OCI-LY1 (cell line): ENCODE measurements at regions not wholly inside any gene's neighbourhood (a gene's known extent, or its start where the extent isn't known, plus 50 kb on each side); places are given as distances from the start of the nearest gene placed in this dataset.

Source experiments
- H2AFZ ChIP-seq: fragments of 200-600 bp; sonication (generic), shearing (Covaris generic); 2 replicates; pipeline ENCODE4 v1.6.0; 2014; ENCODE audit warnings: antibody characterized with exemption, mild to moderate bottlenecking, low read length
- H3F3A ChIP-seq: fragments of 200-600 bp; sonication (generic), shearing (Covaris generic); 2 replicates; pipeline ENCODE4 v1.6.0; 2014; ENCODE audit warnings: mild to moderate bottlenecking, antibody characterized with exemption, low read length, moderate library complexity; ENCODE audit not compliant: insufficient read depth
- H3K27ac ChIP-seq: fragments of 200-600 bp; sonication (generic); 2 replicates; pipeline ENCODE4 v1.5.1; 2014; ENCODE audit warnings: low read length, mixed run types, mild to moderate bottlenecking, low read depth; ENCODE audit not compliant: poor library complexity, severe bottlenecking
- H3K27me3 ChIP-seq: fragments of 200-600 bp; sonication (generic); 2 replicates; pipeline ENCODE4 v1.6.0; 2014; ENCODE audit warnings: antibody characterized with exemption, mild to moderate bottlenecking, low read length, moderate library complexity; ENCODE audit not compliant: insufficient read depth
- H3K36me3 ChIP-seq: fragments of 200-600 bp; sonication (generic); 2 replicates; pipeline ENCODE4 v1.6.1; 2014; ENCODE audit warnings: mild to moderate bottlenecking, antibody characterized with exemption, low read length, moderate library complexity, mixed read lengths; ENCODE audit not compliant: insufficient read depth
- H3K4me1 ChIP-seq: fragments of 200-600 bp; sonication (generic); 2 replicates; pipeline ENCODE4 v1.5.1; 2014; ENCODE audit warnings: mild to moderate bottlenecking, low read length, moderate library complexity; ENCODE audit not compliant: insufficient read depth, severe bottlenecking
- H3K4me2 ChIP-seq: fragments of 200-600 bp; sonication (generic), shearing (Covaris generic); 2 replicates; pipeline ENCODE4 v1.6.1; 2014; ENCODE audit warnings: low read length
- H3K4me3 ChIP-seq: fragments of 200-600 bp; sonication (generic); 2 replicates; pipeline ENCODE4 v1.5.1; 2014; ENCODE audit warnings: low read length, low read depth, mild to moderate bottlenecking, mixed read lengths; ENCODE audit not compliant: poor library complexity, severe bottlenecking
- H3K79me2 ChIP-seq: fragments of 200-600 bp; shearing (Covaris generic); 2 replicates; pipeline ENCODE4 v1.6.1; 2016; ENCODE audit warnings: mixed run types, low read length, mixed read lengths; ENCODE audit not compliant: insufficient read depth
- H3K9ac ChIP-seq: fragments of 200-600 bp; sonication (generic), shearing (Covaris generic); 2 replicates; pipeline ENCODE4 v1.6.1; 2014; ENCODE audit warnings: mild to moderate bottlenecking, low read length, mixed read lengths
- H3K9me2 ChIP-seq: fragments of 200-600 bp; sonication (generic), shearing (Covaris generic); 2 replicates; pipeline ENCODE4 v1.6.1; 2014; ENCODE audit warnings: low read depth, mild to moderate bottlenecking, low read length, mixed read lengths
- H3K9me3 ChIP-seq: fragments of 200-600 bp; shearing (Covaris generic); 2 replicates; pipeline ENCODE4 v1.6.1; 2014; ENCODE audit warnings: low read length, mixed read lengths
- H4K20me1 ChIP-seq: fragments of 200-600 bp; sonication (generic), shearing (Covaris generic); 2 replicates; pipeline ENCODE4 v1.6.0; 2016; ENCODE audit warnings: mild to moderate bottlenecking, low read length; ENCODE audit not compliant: insufficient read depth
- EZH2 ChIP-seq: fragments of 200-600 bp; sonication (generic), shearing (Covaris generic); IDR thresholded peaks from 2 replicates; pipeline ENCODE4 v1.8.0; 2017; ENCODE audit warnings: borderline replicate concordance, mixed run types, mild to moderate bottlenecking, antibody characterized with exemption, low read length, moderate library complexity, mixed read lengths
- TF ChIP-seq, protein P1 (sequence below): fragments of 200-600 bp; sonication (generic), shearing (Covaris generic); IDR thresholded peaks from 2 replicates; pipeline ENCODE4 v1.5.1; 2017; ENCODE audit warnings: mild to moderate bottlenecking, antibody characterized with exemption, low read length, moderate library complexity, mixed read lengths

- no peak overlapping the region for H3K4me3 ChIP-seq
- no peak overlapping the region for H3K4me2 ChIP-seq
- no peak overlapping the region for H2AFZ ChIP-seq
- TF ChIP-seq, protein P1, sequence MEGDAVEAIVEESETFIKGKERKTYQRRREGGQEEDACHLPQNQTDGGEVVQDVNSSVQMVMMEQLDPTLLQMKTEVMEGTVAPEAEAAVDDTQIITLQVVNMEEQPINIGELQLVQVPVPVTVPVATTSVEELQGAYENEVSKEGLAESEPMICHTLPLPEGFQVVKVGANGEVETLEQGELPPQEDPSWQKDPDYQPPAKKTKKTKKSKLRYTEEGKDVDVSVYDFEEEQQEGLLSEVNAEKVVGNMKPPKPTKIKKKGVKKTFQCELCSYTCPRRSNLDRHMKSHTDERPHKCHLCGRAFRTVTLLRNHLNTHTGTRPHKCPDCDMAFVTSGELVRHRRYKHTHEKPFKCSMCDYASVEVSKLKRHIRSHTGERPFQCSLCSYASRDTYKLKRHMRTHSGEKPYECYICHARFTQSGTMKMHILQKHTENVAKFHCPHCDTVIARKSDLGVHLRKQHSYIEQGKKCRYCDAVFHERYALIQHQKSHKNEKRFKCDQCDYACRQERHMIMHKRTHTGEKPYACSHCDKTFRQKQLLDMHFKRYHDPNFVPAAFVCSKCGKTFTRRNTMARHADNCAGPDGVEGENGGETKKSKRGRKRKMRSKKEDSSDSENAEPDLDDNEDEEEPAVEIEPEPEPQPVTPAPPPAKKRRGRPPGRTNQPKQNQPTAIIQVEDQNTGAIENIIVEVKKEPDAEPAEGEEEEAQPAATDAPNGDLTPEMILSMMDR = no peak
- no peaks in the 10 kb centered on the region for H3K9me2 ChIP-seq
- H3K9ac ChIP-seq = no peak overlapping the region
- H3F3A ChIP-seq = no peaks in the 10 kb centered on the region
- no peaks in the 10 kb centered on the region for H3K27me3 ChIP-seq
- H3K79me2 ChIP-seq = no peaks in the 10 kb centered on the region
- H4K20me1 ChIP-seq = no peaks in the 10 kb centered on the region
- no peaks in the 10 kb centered on the region for H3K36me3 ChIP-seq
- H3K27ac ChIP-seq = no peak overlapping the region
- H3K9me3 ChIP-seq = no peaks in the 10 kb centered on the region
- no peaks in the 10 kb centered on the region for H3K4me1 ChIP-seq
Measured at GRCh38 chr9:115425601-115426000, 307.6 kb upstream of the TNC start.

DNA sequence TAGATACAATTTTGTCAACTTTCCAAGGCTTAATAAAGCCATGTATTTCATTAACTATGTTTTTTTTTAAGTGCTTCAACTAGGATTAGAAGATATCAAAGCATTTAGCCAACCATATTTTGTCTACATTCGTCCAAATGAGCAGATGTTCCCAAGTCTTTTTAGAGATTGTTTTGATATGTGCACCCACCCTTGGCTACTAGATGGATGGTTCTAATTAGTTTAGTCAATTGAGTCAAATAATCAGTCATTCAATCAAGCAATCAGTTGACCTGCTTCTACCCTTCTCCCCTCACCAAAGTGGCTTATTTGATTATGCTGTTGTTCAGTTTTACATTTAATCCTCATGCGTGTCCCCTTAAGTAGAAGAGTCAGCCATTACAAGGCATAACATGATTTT, 319.5 kb upstream of the TNC start:
- no peaks in the 10 kb centered on the region for H3K36me3 ChIP-seq

DNA sequence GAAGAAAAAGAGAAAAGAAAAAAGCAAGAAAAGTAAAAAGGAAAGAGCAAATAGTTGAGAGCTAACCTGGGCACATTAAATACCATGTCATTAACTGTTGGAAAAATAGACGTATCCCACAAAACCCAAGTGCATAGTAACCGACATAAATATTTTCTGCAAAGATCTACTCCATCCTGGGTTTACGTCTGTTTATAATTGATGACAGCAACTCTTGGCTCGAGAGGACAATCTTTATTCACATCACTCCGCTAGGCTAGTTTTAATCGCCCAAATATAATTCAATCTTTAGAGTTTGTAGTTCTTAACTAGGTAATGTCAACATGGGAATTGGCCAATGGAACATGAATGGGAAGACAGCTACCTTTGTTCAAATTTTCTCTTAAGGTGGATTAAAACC, 321.7 kb upstream of the TNC start:
- no peaks in the 10 kb centered on the region for H3K36me3 ChIP-seq
- no peak overlapping the region for H3K4me2 ChIP-seq
- H3K4me1 ChIP-seq = no peaks in the 10 kb centered on the region
- no peak overlapping the region for H2AFZ ChIP-seq
- no peaks in the 10 kb centered on the region for H3K9me3 ChIP-seq
- H3K27me3 ChIP-seq = no peaks in the 10 kb centered on the region
- H3K27ac ChIP-seq = no peak overlapping the region
- no peaks in the 10 kb centered on the region for H3K9me2 ChIP-seq
- H3K4me3 ChIP-seq = no peak overlapping the region
- TF ChIP-seq, protein P1 = no peak
- no peak for TF ChIP-seq EZH2
- no peaks in the 10 kb centered on the region for H4K20me1 ChIP-seq
- H3F3A ChIP-seq = no peaks in the 10 kb centered on the region
- H3K79me2 ChIP-seq = no peaks in the 10 kb centered on the region
- no peak overlapping the region for H3K9ac ChIP-seq

More for the DNA sequence above, 319.5 kb upstream of the TNC start:
- Histone ChIP-seq H4K20me1 (no peaks in the 10 kb centered on the region), H2AFZ (no peak overlapping the region), H3K27ac (no peak overlapping the region), H3K27me3 (no peaks in the 10 kb centered on the region), H3F3A (no peaks in the 10 kb centered on the region), H3K9ac (no peak overlapping the region), H3K79me2 (no peaks in the 10 kb centered on the region), H3K4me1 (no peaks in the 10 kb centered on the region), H3K9me2 (no peaks in the 10 kb centered on the region), H3K4me3 (no peak overlapping the region), H3K4me2 (no peak overlapping the region), H3K9me3 (no peaks in the 10 kb centered on the region)
- TF ChIP-seq, protein P1 = no peak
- TF ChIP-seq EZH2 = no peak
